DOHH2 (cell line): ENCODE measurements at regions not wholly inside any gene's neighbourhood (a gene's known extent, or its start where the extent isn't known, plus 50 kb on each side); places are given as distances from the start of the nearest gene placed in this dataset.

Source experiments
- H3F3A ChIP-seq: fragments of 200-600 bp; sonication (generic), shearing (Covaris generic); 2 replicates; pipeline ENCODE4 v1.6.0; 2016; ENCODE audit warnings: antibody characterized with exemption, mild to moderate bottlenecking; ENCODE audit not compliant: control insufficient read depth, insufficient read depth
- H3K27ac ChIP-seq: fragments of 200-600 bp; sonication (generic); 2 replicates; pipeline ENCODE4 v1.5.1; 2014; ENCODE audit warnings: low read depth, mild to moderate bottlenecking, low read length, moderate library complexity
- H3K27me3 ChIP-seq: fragments of 200-600 bp; sonication (generic); 2 replicates; pipeline ENCODE4 v1.6.1; 2014; ENCODE audit warnings: mild to moderate bottlenecking, low read length, mixed read lengths; ENCODE audit not compliant: control insufficient read depth
- H3K36me3 ChIP-seq: fragments of 200-600 bp; sonication (generic); 2 replicates; pipeline ENCODE4 v1.6.1; 2014; ENCODE audit warnings: mild to moderate bottlenecking, low read length, moderate library complexity, mixed read lengths; ENCODE audit not compliant: control insufficient read depth
- H3K4me1 ChIP-seq: fragments of 200-600 bp; sonication (generic); 2 replicates; pipeline ENCODE4 v1.6.1; 2014; ENCODE audit warnings: mild to moderate bottlenecking, low read length, mixed read lengths; ENCODE audit not compliant: control insufficient read depth
- H3K4me2 ChIP-seq: fragments of 200-600 bp; sonication (generic); 2 replicates; pipeline ENCODE4 v1.6.0; 2014; ENCODE audit warnings: mild to moderate bottlenecking, low read length, moderate library complexity
- H3K4me3 ChIP-seq: fragments of 200-600 bp; sonication (generic); 2 replicates; pipeline ENCODE4 v1.5.1; 2014; ENCODE audit warnings: mild to moderate bottlenecking, low read length, mixed read lengths
- H3K79me2 ChIP-seq: fragments of 200-600 bp; sonication (generic); 2 replicates; pipeline ENCODE4 v1.6.1; 2014; ENCODE audit warnings: mild to moderate bottlenecking, low read length, mixed read lengths; ENCODE audit not compliant: control insufficient read depth
- H3K9me2 ChIP-seq: fragments of 200-600 bp; sonication (generic); replicated peaks from 2 replicates; pipeline ENCODE4 v1.6.1; 2014; ENCODE audit warnings: mild to moderate bottlenecking, low read length, mixed read lengths; ENCODE audit not compliant: control insufficient read depth
- H3K9me3 ChIP-seq: fragments of 200-600 bp; sonication (generic); 2 replicates; pipeline ENCODE4 v1.6.1; 2014; ENCODE audit warnings: antibody characterized with exemption, low read length, mixed read lengths; ENCODE audit not compliant: control insufficient read depth, insufficient read depth
- H4K20me1 ChIP-seq: fragments of 200-600 bp; sonication (generic); 2 replicates; pipeline ENCODE4 v1.6.0; 2014; ENCODE audit warnings: low read depth, mild to moderate bottlenecking, antibody characterized with exemption, low read length, moderate library complexity; ENCODE audit not compliant: control insufficient read depth, insufficient read depth
- CTCF ChIP-seq: fragments of 200-600 bp; sonication (generic); IDR thresholded peaks from one replicate; pipeline ENCODE4 v1.5.1; 2014; ENCODE audit warnings: antibody characterized with exemption, mild to moderate bottlenecking, low read depth, low read length; ENCODE audit not compliant: poor library complexity, severe bottlenecking
- EZH2phosphoT487 ChIP-seq: fragments of 200-600 bp; sonication (generic); IDR thresholded peaks from 2 replicates; pipeline ENCODE4 v1.6.1; 2017; ENCODE audit warnings: borderline replicate concordance, mild to moderate bottlenecking, antibody characterized with exemption, low read length, moderate library complexity, mixed read lengths

- Histone ChIP-seq H3K27me3 (no peaks in the 10 kb centered on the region), H3K79me2 (no peaks in the 10 kb centered on the region), H3K4me1 (no peaks in the 10 kb centered on the region), H3K4me3 (no peak overlapping the region), H4K20me1 (no peaks in the 10 kb centered on the region), H3K27ac (no peak overlapping the region), H3K9me2 (no peaks in the 10 kb centered on the region), H3K36me3 (no peaks in the 10 kb centered on the region), H3K4me2 (no peak overlapping the region), H3K9me3 (no peaks in the 10 kb centered on the region), H3F3A (no peaks in the 10 kb centered on the region)
- no peak for TF ChIP-seq CTCF
- no peak for TF ChIP-seq EZH2phosphoT487
These were observed 335.1 kb downstream of the SMARCA1 start for GRCh38 chrX:129188231-129188630.

- Histone ChIP-seq H3K79me2 (no peaks in the 10 kb centered on the region), H3K9me3 (no peaks in the 10 kb centered on the region), H3K4me2 (no peak overlapping the region), H3F3A (no peaks in the 10 kb centered on the region), H3K27me3 (no peaks in the 10 kb centered on the region), H4K20me1 (no peaks in the 10 kb centered on the region), H3K9me2 (no peaks in the 10 kb centered on the region), H3K36me3 (no peaks in the 10 kb centered on the region), H3K4me3 (no peak overlapping the region), H3K4me1 (no peaks in the 10 kb centered on the region), H3K27ac (no peak overlapping the region)
- TF ChIP-seq EZH2phosphoT487: no peak
- no peak for TF ChIP-seq CTCF
These were observed 346.6 kb downstream of the SMARCA1 start for GRCh38 chrX:129176710-129177109.

GRCh38 chrX:129161108-129161507 lies 362.2 kb downstream of the SMARCA1 start:
- Histone ChIP-seq H3K27me3 (no peaks in the 10 kb centered on the region), H3K4me3 (no peak overlapping the region), H3K79me2 (no peaks in the 10 kb centered on the region), H3K36me3 (no peaks in the 10 kb centered on the region), H3K9me3 (no peaks in the 10 kb centered on the region), H3F3A (no peaks in the 10 kb centered on the region), H3K4me1 (no peaks in the 10 kb centered on the region), H4K20me1 (no peaks in the 10 kb centered on the region), H3K27ac (no peak overlapping the region), H3K4me2 (no peak overlapping the region), H3K9me2 (no peaks in the 10 kb centered on the region)
- TF ChIP-seq EZH2phosphoT487 (no peak), CTCF (no peak)

- Histone ChIP-seq H4K20me1 (no peaks in the 10 kb centered on the region), H3K27me3 (no peaks in the 10 kb centered on the region), H3K79me2 (no peaks in the 10 kb centered on the region), H3K36me3 (no peaks in the 10 kb centered on the region), H3K4me2 (no peak overlapping the region), H3K4me3 (no peak overlapping the region), H3K9me2 (no peaks in the 10 kb centered on the region), H3K27ac (no peak overlapping the region), H3K9me3 (no peaks in the 10 kb centered on the region), H3K4me1 (no peaks in the 10 kb centered on the region), H3F3A (no peaks in the 10 kb centered on the region)
- no peak for TF ChIP-seq EZH2phosphoT487
- no peak for TF ChIP-seq CTCF
These were observed 364.8 kb downstream of the SMARCA1 start for GRCh38 chrX:129158505-129158904.
